HG02763 (cell line): ENCODE measurements at regions not wholly inside any gene's neighbourhood (a gene's known extent, or its start where the extent isn't known, plus 50 kb on each side); places are given as distances from the start of the nearest gene placed in this dataset.

Source experiments
- ATAC-seq: cut with Tn5 transposase; IDR thresholded peaks from one replicate; pipeline ENCODE4 v1.9.1; 2021; ENCODE audit warnings: mild to moderate bottlenecking, moderate library complexity; ENCODE audit not compliant: unreplicated experiment

DNA sequence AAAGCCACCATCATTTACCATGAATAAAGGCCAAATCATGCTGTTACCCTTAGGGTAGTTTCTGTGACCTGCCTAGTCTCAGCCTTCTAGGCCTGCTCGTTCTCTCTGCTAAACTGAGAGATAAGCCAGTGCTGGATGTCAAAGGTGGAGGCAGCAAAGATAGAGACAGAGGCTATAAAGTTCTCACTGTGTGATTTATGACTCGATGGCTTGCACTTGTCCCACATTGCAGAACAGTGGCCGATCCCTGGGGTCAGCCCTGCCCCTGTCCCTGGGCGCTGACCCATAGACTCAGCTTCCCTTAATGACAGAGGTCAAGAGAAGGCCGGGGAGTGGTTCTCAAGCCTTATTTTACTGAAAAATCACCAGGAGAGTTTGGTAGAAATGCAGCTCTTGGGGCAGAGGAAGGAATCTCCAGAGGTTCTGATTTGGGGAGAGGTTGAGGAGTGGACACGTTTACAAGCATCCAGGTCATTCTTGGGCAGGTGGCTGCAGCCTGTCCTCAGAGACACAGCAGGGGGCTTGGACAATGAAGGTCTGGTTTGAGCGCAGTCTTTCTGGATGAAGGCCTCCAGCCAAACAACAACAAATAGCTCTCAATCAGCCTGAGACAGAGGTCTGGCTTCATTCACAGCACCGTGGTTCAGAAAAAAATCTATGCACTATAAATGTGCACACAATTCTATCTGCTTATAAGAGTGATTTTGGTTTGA lies 143.5 kb downstream of the ACKR3 start:
- ATAC-seq: no peak

DNA sequence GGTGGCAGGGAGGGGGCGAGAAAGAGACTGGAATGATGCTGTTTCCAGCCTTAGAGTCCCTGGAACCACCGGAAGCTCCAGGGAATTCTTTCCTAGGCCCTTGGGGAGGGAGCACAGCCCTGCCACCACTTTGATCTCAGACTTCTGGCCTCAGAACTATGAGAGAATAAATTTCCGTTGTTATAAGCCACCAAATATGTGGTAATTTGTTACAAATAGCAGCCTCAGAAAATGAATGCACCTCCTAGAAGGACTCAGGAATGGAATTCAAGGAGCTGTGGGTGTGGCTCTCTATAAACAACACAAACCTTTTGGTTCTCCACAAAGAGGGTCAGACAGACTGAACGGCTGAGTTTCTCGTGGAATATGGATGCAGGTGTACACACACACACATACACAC lies 144.5 kb downstream of the ACKR3 start:
- ATAC-seq: no peak

DNA sequence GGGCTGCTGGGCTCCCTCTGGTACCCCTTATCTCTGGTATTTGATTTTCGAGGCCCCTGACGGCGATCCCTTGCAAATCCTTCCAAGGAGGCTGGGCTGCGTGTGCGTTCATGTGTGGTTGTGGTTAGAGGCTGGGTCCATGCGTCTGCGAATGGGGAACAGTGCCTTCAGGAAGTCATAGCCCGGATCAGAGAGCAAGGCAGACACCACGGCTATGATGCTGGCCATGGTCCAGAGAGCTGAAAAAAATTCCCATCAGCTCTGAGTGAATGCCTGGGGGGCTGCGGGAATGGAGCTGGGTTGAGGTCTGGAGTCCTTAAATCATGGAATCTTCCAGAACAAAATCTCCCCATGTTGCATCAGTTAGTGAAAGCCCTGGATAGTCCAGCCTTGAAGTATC lies 145.5 kb downstream of the ACKR3 start:
- ATAC-seq: no peak

DNA sequence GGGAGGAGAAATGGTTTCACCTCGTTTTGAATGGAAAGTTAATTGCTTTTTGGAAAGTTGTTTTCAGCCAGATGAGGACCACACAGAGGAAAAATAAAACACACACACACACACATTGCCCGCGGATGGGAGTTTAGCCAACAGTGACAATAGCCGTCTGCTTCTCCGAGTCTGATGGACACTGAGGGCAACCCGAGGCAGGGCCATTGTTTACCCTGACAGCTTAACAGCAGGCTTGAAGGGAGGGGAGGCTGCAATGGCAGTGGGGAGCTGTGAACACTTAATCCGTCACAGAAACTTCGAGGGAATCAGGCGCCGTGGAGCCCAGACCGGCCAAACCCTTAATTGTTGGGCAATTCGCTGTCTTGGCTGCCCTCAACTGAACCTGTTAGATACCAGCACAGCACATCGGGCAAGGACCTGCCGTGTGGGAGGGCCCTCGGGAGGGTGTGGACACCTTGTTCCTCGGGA lies 145.9 kb downstream of the ACKR3 start:
- no peak for ATAC-seq

DNA sequence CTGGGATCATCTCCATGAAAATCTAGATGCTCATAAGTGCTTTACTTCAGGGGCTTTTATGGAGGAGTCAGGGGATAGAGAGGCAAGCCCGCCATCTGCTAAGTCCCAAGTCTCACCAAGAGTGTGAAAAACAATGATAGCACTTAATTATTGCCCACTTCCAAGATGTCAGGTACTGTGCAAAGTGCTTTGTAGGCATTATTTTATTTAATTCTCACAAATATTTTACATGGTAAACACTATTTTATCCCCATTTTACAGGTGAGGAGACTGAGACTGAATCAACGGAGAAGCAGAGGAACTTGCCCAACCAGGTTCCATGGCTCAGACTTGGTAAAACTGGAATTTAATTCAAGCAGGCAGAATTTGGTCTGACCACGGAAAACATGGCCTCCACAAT lies 147.5 kb downstream of the ACKR3 start:
- ATAC-seq: no peak

DNA sequence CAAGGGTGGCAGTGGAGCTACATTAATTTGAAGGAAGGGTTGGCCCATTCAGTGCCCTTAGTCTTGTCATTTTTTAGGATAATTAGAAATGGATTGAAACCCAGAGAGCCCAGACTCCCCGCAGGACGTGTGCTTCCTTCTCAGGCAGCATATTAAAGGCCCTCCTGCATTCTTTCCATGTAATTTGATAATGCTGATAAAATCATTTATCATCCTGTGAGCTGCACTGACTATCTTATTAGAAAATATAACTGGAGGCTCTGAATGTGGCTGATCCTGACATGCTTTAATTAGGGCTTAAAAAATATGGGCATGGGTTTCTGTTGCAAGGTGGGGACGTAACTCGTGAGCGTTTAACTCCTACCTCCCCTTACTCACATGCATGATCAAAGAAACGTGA lies 148.1 kb downstream of the ACKR3 start:
- no peak for ATAC-seq

DNA sequence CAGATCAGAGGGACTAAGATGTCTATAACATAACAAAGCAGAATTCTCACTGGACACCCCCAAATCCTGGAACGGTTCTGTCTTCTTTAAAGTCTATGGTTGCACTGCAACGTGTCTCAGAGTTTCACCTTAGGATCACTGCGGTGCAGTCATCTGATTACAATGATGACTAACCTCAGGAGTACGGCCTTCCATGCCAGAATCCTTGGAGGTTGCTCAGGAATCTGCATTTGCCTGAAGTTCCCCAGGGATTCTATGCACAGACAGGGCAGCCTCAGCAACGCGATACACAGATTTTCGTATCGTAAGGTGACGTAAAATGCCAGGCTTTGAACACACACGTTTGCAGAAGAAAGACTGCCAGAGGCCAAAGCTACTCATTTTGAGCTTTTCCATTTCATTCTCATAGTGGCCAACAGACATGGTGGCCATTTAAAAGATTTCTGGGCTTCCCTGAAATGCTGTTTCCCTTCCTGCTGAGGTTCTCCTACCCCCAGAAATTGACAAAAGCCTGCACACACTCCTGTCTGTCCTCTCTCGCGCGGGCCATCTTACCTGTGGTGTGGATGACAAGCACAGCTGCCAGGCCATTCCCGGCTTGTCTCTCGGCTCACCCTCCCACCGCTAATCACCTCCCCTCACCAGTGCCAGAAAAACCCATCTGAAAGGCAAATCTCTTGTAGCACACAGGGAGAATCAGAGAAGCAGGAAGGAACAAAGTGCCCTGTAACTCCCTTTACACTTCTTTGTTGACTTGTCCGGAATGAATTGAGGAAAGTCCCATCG lies 148.8 kb downstream of the ACKR3 start:
- no peak for ATAC-seq

DNA sequence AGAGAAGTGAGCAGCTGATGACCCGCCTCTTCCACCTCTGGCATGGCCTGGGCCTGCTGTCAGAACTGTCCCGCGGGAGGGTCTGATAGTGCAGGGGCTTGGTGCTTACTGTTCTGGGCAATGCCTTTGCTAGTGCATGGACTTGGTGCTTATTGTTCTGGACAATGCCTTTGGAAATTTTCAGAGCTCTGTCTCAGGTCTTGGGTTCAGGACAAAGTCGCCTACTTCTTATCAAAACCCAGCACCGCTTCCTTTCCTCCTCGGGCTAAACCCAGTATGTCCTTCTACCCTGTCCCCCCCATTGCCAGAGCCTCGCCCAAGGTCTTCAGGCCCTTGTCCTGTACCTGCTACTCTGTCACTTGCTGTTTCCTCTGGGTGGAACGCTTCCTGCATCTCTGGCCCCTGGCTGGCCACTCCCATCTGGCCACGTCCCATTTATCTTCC lies 149.6 kb downstream of the ACKR3 start:
- no peak for ATAC-seq

DNA sequence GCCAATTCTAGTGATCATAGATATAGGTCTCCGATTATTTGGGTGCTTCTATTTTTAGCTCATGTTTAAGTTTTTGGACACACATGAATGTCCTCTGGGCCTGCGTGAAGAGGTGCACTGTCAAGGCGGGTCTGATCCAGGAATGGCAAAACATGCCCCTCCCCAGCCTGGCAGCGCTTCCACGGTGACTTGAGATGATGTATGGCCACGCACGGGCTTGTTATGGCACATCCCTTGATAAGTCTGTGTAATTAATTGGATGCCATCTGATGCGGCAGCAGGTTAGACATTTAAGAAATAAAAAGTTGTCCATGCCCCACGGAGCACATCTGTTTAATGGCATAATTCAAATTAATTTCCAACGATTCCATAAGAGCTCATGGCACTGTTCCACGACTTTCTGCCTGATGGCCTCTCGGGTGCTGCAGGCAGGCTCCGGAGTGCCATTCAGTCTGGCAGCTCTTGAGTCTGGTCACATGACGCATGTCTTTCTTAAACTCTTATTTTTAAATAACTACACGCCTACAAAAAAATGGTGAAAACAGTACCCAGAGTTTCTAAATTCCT lies 151.4 kb downstream of the ACKR3 start:
- no peak for ATAC-seq

DNA sequence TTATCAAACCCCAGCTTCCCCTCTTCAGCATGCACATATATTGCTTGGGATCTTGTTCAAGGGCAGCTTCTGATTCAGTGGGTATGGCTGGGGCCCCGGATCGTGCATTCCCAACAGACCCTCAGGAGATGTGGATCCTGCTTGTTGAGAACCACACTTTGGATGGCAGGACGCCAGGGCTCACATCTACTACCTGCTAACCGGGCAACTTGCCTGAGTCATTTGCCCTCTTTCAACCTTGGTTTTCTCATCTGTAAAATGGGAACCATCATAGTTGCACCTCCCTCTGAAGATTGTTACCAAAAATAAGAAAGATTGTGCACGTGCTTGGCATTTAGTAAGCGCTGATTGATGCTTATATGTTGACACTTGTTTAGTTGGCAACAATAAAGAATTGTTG lies 154.6 kb downstream of the ACKR3 start:
- no peak for ATAC-seq

DNA sequence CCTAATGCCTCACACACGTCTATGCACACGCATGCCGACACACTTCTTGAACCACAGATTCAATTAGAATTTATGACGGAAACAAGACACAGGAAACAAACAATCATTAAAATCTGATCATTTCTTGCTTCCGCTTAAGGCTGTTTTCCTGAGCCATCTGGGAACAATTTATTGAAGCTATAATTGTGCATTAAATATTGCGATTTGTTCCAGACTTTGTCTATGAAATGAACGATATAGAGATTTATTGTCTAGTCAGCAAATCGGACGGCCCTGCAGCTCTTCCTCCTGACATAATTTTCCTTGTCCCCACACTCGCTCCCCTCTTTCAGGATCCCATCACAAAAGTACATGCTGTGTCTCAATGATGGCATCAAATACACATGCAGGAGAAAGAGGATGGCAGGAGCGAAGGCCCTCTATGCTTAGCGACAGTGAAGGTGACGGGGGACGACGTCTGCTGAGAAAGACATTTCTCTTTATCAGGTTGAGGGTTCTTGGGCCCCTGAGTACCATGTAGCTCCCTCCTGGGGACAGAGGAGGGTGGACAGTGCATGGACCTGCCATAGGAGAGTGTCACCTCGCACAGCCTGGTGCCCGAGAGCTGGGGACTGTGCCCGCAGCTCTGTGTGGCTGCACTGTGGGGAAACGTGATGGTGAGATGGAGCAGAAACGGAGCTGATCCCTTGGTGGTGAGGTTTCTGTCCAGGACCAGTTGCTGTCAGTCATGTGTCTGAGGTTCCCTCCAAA lies 157.3 kb downstream of the ACKR3 start:
- no peak for ATAC-seq

DNA sequence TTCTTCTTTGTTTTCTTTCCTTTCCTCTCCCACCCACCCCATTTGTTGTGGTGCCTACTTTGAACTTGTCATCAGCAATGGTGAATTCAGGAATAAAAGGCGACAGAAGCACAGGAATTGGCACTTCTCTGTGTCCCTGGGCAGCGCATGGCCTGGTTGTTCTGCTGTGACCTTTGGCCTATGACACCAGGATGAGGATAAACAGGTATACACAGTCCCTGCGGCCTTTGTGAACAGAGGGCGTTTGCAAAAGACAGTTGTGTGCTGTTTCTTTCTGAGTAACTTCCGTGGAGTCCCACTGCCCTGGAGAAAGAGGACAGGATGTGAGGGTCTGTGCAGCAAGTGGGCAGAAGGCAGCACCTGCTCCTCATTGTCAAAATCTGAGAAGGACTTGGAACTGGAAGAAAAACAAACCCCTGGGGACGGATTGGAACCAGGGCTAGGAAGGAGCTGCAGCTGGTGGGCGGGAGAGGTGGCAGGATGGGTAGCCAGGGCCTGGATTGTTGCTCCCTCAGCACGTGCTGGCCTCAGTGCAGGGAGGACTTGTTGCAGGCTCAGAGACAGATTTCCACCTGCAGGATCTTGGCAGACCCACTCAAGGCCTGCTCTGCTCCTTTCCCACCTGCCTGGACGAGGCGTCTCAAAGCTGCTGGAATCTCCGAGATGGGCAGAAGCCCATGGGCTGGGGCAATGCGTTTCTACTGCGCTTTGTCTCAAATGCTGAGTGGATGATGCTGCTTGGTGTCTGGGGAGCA lies 159.5 kb downstream of the ACKR3 start:
- ATAC-seq: no peak

DNA sequence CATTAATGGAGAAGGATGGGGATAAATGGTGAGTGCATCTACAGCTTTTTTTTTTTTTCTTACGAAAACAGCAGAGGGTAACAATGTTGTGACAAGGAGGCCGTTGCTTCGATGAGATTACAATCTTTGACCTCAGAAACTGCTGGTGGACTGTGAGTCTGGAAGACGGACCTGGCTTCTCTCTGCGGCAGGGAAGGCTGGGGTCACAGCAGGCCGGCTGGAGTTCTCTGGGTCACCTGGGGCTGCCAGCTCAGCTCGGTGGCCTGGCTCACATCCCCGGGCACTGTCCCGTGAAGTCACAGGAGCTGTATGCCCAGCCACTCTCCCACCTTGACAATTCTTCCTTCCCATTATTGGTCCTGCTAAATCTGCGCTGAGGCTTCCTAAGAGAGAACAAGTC lies 160.8 kb downstream of the ACKR3 start:
- no peak for ATAC-seq

DNA sequence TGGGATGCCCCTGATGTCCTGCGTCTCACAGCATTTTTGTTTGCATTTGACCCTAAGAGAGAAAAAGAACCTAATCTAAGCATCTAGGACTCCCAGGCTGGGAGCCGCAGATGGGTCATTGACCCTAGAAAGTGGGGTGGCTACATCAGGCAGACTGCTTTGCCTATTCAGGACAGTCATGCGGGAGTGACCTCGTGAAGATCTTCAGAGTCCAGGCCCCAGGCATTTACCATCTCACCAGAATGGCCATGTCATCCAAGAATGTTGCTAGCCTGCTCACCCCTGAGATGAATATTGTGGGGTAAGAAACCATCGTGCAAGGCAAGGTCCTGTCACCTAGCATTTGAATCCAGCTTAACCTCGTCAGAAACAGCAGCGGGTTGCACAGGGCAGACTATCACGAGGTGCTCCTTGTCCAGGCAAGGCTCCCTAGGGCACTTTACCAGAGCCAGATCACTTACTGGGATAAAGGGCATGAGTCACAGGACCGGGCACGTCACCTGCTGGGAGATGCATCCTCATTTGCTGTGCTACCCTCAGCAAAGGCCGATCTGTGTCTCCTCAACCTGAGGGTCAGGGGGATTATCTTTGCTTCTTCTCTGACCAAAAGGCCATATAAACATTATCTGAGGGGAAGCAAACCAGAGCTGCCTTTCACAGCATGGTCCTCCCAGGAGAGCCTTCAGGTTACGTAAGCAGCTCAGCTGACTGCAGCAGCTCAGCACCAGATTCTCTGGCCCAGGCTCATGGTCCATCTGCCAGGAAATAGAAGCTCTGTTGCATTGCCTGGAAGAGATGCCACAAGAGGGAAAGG lies 162.3 kb downstream of the ACKR3 start:
- no peak for ATAC-seq

DNA sequence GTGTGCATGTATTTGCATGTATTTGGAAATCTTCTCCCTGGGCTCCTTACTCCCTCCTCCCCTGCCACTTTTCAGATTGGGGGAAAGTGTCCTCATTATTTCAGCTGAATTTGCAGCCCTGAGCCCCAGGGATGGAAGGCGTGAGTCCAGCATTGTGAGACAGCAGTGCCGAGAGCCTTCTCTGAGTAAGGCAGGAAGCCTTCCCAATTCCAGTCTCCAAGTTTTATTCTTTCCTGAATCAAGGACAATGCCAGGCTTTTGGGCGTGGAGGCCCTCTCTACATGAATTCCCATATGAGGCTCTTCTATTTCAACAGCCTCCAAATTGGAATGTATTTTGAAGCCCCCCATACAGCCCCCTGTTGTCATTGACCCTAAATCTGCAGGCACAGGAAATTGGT lies 163.5 kb downstream of the ACKR3 start:
- ATAC-seq: no peak

DNA sequence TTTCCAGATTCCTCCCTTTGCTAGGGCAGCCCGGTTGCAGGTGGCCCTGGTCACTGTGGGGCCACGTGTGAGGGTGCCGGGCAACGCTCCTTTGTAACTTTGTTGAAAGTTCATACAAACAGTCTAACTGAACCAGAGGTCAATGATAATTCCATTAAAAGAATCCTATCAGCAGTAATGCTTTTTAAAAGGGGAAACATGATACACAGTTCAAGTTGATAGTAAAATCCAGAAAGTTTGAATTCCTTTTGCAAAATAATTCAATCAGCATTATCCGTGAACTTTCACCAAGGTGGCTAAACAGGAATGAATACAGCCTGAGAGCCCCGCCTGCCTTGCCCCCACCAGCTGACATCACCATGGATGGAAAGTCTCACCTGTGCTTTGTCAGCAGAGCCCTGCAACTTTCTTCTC lies 166.2 kb downstream of the ACKR3 start:
- no peak for ATAC-seq

DNA sequence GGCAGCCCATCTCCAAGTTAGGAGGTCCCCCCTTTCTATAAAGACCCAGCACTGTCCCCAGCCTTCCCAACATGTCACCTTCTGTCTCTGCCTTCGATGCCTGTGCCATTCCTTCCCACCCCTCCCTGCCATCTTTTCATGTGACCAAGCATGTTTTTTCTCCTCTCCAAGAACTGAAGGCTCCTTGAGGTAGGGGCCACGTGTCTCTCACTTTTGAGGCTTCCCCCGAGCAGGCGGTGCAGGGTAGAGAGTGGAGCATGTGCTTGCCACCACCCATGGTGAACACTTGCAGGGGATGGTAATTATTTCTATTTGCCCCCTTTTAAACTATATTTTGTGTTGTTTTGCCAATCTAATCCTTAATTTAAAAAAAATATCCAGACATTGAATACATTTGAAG lies 168.4 kb downstream of the ACKR3 start:
- ATAC-seq: no peak

DNA sequence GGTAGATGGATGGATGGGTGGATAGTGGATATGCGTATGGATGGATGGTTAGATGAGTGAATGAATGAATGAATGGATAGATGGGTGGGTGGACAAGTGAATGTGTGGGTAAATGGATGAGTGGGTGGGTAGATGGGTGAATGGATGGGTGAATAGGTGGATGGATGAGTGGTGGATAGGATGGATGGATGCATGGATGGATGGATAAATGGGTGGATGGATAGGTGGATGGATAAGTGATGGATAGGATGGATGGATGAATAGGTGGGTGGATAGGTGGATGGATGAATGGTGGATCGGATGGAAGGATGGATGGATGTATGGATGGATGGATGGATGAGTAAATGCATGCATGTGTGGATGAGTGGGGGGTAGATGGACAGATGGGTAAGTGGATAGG lies 169.3 kb downstream of the ACKR3 start:
- ATAC-seq: no peak

DNA sequence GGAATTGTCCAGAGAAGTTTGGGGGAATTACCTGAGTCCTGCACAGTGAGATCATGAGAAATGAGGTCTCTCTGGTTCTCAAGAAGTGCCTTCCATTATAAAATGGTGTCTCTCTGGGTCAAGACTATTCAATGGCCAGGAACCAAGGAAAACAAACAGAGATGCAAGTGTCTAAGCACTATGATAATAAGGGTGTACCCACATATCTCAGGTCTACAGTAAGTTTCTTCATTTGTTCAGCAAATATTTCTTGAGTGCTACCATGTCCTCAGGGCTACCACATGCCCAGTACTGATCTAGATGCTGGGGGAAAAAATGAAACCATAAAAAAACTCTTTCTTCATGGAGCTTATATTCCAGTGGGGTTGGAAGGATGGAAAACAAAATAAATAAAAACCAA lies 170.0 kb downstream of the ACKR3 start:
- ATAC-seq: no peak

DNA sequence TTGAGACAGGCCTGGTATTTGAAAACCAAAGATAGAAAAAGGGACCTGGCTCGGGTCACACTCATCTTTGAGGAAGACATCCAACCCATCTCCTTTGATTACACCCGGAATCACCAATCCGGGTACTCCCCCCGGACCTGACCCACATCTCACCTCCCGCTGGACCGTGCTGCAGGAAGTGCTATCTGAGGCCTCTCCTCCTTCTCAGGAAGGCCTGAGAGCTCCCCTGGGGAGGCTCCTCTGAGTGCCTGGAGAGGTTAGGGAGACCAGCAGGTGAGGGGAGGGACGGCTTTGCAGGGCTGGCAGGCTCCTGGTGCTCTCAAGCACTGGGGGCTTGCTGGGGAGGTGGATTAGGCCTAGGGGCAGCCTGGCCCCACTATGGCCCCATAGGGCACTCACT lies 170.9 kb downstream of the ACKR3 start:
- no peak for ATAC-seq
